ENCODE measurements at regions not wholly inside any gene's neighbourhood (a gene's known extent, or its start where the extent isn't known, plus 50 kb on each side); places are given as distances from the start of the nearest gene placed in this dataset.

GRCh38 chr10:1870491-1870890, 133.2 kb upstream of the ADARB2 start:
- TF ChIP-seq CTCF (IDR thresholded peaks at IDR 0.05) (no peak), POLR2A (IDR thresholded peaks at IDR 0.05) (no peak)
